ENCODE measurements at regions not wholly inside any gene's neighbourhood (a gene's known extent, or its start where the extent isn't known, plus 50 kb on each side); places are given as distances from the start of the nearest gene placed in this dataset.
A peak's percentile ranks its signal among the peaks of the same experiment; 100 is the strongest.

DNA sequence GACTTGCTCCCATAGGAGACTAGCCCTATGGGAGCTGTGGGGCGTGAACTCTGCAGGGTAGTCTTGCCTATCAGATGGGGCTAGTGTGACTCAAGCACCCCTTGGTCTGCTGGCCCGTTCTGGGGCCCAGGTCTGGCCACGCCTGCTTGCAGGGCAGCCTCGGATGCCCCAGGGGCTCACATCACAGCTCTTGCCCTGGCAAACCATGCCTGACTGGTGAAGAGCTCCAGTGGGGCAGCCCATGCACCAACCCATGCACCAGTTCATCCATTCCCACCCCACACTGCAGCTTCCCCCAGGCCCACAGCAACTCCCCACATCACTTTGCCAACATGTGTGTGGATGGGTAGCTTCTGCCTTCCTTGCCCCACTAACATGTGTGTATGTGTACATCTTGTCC is 93.9 kb upstream of the PRLR start:
- Histone ChIP-seq H3K27me3 (no peaks in the 10 kb centered on the region), H3K4me1 (no peaks in the 10 kb centered on the region), H3K36me3 (no peaks in the 10 kb centered on the region), H3K4me3 (replicated peaks in 1 of 3) (no peak overlapping the region), H3K27ac (no peak overlapping the region), H3K9me3 (no peaks in the 10 kb centered on the region)
- 75 to 100% methylated on average over 1 to 2 of the region's 4 CpGs for WGBS, 2 donors
- DNase-seq, result no peak
- TF ChIP-seq CTCF (IDR thresholded peaks at IDR 0.05) (no peak), POLR2A (IDR thresholded peaks at IDR 0.05) (no peak)
- intact Hi-C loops (cut with DNase I), result no loop called here

DNA sequence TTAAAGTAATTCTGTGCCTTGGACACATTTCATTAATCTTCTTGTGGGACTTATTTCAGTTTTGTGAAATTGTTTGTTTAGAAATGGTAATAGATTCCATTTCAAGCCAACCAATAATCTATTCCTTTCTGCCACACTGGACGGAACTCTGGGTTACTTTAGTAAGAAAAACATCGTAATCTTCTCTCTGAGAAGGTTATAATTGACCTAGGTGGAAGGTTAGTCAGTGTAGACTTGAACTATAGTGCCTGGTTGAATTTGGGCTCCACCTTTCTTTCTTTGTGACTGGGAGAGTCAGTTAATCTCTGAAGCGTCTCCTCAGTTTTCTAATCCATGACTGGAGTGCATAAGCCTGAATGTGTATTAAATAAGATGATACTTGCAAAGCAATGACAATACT is 89.7 kb upstream of the PRLR start:
- Histone ChIP-seq H3K36me3 (no peaks in the 10 kb centered on the region), H3K4me3 (replicated peaks in 1 of 3) (no peak overlapping the region), H3K4me1 (no peaks in the 10 kb centered on the region), H3K27ac (no peak overlapping the region), H3K27me3 (no peaks in the 10 kb centered on the region), H3K9me3 (no peaks in the 10 kb centered on the region)
- no peak for DNase-seq
- no peak for TF ChIP-seq POLR2A (IDR thresholded peaks at IDR 0.05)
- TF ChIP-seq CTCF (IDR thresholded peaks at IDR 0.05), result no peak
- 71 to 89% methylated on average over 3 of the region's 3 CpGs for WGBS, 2 donors
- intact Hi-C loops (cut with DNase I), result no loop called here

DNA sequence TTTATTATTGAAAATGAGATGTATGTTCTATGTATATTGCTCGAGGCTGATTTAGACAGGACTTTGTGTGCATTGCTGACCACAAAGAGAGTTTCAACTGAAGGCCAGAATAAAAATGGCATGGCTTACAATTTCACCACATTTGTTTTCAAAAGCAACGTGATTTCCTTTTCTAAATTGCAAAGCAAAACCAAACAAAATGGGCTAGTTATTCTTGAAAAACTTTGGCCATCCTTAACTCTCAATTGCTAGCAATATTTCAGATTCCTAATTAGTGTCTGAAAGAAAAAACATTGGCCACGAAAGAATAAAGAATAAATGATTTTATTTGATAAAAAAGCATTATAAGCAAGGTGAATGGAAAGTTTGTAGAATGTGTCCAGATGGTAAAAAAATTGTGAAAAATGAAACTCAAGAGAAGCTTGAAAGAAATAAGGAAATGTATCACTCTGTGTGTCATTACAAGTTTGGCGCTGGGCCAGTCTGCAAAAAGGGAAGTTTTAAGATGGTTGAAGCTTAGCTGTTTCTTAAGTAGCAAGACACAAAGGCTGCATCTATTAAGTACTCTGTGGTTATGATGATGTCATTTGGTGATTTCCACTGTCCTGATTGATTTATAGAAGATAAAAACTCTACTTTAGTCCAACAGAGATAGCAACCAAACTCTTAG is 89.2 kb upstream of the PRLR start:
- TF ChIP-seq POLR2A (IDR thresholded peaks at IDR 0.05), result no peak
- TF ChIP-seq CTCF (IDR thresholded peaks at IDR 0.05), result no peak
- intact Hi-C loops (cut with DNase I), result no loop called here
- Histone ChIP-seq H3K4me3 (replicated peaks in 1 of 3) (no peak overlapping the region), H3K27me3 (no peaks in the 10 kb centered on the region), H3K9me3 (no peaks in the 10 kb centered on the region), H3K36me3 (no peaks in the 10 kb centered on the region), H3K4me1 (no peaks in the 10 kb centered on the region), H3K27ac (no peak overlapping the region)
- 64 to 75% methylated on average over 4 of the region's 4 CpGs for WGBS, 2 donors
- DNase-seq, result peak; percentile 16 to 42

GRCh38 chr5:35317586-35317985 is 87.3 kb upstream of the PRLR start:
- Histone ChIP-seq H3K36me3 (no peaks in the 10 kb centered on the region), H3K4me3 (replicated peaks in 1 of 3) (no peak overlapping the region), H3K27ac (no peak overlapping the region), H3K9me3 (no peaks in the 10 kb centered on the region), H3K4me1 (no peaks in the 10 kb centered on the region), H3K27me3 (no peaks in the 10 kb centered on the region)
- TF ChIP-seq POLR2A (IDR thresholded peaks at IDR 0.05) (no peak), CTCF (IDR thresholded peaks at IDR 0.05) (no peak)
- WGBS, 2 donors, result 83 to 88% methylated on average over 2 of the region's 2 CpGs
- intact Hi-C loops (cut with DNase I), result no loop called here
- DNase-seq, result no peak

DNA sequence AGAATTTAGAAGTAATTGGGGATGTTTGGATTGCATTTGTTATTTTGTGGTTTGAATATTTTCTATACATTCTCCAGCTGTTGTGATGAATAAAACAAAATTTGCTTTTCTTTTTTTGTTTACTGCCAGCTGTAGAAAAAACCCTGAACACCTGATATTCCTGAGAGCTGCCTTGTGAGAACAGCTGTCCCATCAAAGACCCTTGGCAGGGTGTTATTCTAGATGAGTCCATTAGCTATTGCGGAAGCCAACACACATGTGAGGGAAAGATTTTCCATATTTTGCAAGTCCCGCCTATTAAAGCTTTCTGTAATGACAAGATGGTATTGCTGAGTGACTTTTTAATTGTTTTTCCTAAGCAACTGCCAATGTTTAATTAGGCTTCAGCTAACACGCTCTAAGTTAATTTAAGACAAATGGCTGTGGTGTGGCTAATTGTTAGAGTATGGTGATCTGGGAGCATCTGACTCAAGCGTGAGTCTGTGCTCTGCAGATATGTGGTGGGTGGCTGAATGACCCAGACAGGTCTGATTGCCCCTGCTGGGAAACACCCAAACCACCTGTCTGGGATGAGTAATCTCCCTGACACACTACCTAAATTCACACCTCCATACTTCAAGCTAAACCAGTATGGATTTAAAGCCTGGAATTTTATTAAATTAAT is 86.5 kb upstream of the PRLR start:
- intact Hi-C loops (cut with DNase I), result no loop called here
- no peaks in the 10 kb centered on the region for H3K36me3 ChIP-seq
- no peaks in the 10 kb centered on the region for H3K27me3 ChIP-seq
- H3K4me1 ChIP-seq, result no peaks in the 10 kb centered on the region
- TF ChIP-seq POLR2A (IDR thresholded peaks at IDR 0.05) (no peak), CTCF (IDR thresholded peaks at IDR 0.05) (no peak)
- 89 to 92% methylated on average over 4 of the region's 4 CpGs for WGBS, 2 donors
- H3K4me3 ChIP-seq (replicated peaks in 1 of 3), result no peak overlapping the region
- no peak overlapping the region for H3K27ac ChIP-seq
- H3K9me3 ChIP-seq, result no peaks in the 10 kb centered on the region
- no peak for DNase-seq
